GM21447 (cell line): ENCODE measurements at regions not wholly inside any gene's neighbourhood (a gene's known extent, or its start where the extent isn't known, plus 50 kb on each side); places are given as distances from the start of the nearest gene placed in this dataset.

Experiments
- ATAC-seq: cut with Tn5 transposase; IDR thresholded peaks from one replicate; pipeline ENCODE4 v1.9.1; 2021; ENCODE audit not compliant: unreplicated experiment

GRCh38 chr1:108082738-108083562 is 117.2 kb downstream of the SLC25A24 start:
- ATAC-seq: no peak

DNA sequence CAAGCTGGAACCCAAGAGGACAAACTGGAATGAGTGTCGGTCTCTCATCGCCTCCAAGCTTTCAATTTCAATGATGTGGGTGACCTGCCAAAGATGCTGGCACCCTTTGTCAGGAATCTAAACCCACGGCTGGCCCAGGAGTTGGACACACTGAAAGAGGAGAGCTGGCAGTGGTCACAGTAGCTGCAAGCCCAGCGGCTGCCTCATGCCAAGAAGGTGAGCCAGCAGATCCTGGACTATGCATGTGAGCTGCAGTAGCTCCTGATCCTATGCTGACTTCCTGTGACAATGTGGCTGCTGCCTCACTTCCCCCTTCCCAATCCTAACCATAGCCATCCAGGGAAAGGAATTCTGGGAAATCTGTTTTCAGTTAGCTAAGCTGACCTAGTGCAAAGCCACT is 117.0 kb upstream of the VAV3 start:
- ATAC-seq: no peak

GRCh38 chr1:108080448-108080847 is 115.5 kb upstream of the VAV3 start:
- no peak for ATAC-seq

- no peak for ATAC-seq
These were observed 114.6 kb upstream of the VAV3 start for GRCh38 chr1:108079440-108080025.

DNA sequence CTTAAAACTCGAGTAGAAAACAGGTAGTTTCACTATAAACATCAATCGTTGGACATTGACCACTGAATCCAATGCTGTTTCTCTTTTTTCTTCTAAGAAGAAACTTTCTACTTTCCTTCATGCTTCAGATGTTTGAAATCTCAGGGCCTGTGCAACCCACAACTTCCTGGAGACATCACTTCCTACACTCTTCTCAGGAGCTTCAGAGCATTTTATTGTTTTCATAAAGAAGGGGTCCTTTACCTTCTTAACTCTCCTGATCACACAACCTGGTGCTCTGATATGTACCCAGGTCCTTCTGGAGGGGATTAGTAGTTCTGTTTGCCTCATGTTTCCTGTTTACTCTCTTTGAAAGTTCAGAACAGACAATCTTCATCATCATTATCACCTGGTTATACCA is 113.0 kb upstream of the VAV3 start:
- ATAC-seq: no peak

DNA sequence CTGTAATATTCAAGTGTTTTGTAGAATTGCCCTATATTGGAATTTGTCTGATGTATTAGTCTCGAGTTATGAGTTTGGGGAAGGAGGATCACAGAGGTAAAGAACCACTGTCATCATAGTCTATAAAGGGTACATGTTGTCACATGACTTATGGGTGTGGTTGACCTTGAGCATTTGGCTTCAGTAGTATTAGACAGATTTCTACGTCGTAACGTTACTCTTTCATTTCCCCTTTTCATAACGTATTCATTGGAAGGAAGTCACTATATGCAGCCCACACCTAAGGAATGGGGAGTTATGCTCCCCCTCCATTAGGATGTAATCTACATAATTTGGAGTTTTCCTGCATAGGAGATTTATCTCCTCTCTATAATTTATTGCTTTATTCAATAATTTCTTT is 110.1 kb upstream of the VAV3 start:
- ATAC-seq: peak; percentile 74

DNA sequence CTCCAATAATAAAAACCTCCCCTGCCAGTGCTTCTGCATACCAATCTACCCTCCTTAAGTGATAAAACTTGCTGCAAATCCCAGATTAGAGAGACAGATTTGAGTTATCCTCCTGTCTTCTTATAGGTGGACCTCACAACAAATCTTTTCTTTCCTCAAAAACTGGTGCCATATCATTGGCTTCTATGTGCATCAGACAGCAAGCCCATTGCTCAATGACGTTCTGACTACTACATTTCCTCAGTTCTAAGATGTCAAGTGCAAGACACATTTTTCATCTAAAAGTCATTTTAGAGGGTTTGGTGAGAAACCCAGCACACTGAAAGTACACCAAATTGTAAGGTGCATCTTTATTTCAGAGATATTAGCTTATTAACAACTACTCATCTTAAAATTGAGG is 107.8 kb upstream of the VAV3 start:
- ATAC-seq: no peak

DNA sequence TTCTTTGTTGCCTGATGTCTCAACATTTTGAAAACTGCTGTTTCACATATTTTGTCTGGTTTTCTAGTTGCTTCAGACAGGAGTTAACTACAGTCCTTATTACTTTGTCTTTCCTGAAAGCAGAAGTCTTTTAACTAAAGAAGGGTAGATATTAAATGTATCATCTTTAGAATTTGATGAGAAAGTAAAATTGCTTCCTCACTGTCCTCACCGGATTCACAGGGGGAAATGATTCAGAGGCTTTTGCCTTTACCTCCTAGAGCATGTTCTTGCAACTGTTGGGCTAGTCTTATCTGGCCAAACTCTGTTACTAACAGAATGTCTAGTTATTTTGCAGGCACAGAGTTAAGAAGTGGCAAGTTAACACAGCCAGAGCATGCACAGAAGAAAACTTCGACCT is 107.2 kb upstream of the VAV3 start:
- ATAC-seq: no peak

GRCh38 chr1:108071601-108072000 is 106.6 kb upstream of the VAV3 start:
- no peak for ATAC-seq

DNA sequence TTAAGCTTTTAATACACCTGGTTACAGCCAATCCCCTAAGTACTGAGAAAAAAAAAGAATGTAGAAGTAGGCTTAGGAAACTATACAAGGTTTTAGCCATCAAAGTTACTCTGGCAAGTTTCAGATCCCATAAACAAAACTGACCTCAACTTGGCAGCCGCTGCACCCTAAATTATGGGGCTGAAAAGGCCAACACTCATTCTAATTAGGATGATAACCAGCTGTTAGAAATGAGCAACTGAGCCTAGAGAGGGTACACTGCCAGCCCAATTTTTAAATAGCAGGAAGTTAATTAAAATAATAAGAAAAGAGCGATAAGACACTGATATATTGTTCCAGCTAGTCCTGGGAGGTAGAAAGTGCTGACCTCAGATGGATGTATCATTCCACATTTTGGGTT is 105.7 kb upstream of the VAV3 start:
- no peak for ATAC-seq

- ATAC-seq: no peak
These were observed 103.0 kb upstream of the VAV3 start for GRCh38 chr1:108067884-108068540.

- ATAC-seq: no peak
These were observed 101.8 kb upstream of the VAV3 start for GRCh38 chr1:108066808-108067207.

- ATAC-seq: no peak
These were observed 99.3 kb upstream of the VAV3 start for GRCh38 chr1:108064255-108064654.

DNA sequence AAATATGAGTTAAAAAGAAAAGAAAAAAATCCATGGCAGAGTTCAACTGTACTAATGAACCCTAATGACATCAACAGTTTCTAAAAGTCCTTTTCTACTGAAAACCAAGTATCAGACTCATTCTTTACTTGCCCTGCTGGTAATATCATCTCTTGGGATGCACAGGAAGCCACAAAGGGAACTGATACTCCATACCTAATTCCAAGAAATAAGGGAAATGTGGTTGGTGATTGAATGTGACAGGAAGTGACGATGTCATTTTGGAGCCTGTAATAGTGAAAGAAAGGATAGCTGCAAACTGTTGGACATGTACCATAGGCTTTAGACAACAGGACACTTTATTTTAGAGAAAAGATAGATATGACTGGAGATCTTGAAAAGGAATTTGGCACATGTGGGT is 98.7 kb upstream of the VAV3 start:
- no peak for ATAC-seq

GRCh38 chr1:108059945-108060344 is 95.0 kb upstream of the VAV3 start:
- ATAC-seq: no peak

DNA sequence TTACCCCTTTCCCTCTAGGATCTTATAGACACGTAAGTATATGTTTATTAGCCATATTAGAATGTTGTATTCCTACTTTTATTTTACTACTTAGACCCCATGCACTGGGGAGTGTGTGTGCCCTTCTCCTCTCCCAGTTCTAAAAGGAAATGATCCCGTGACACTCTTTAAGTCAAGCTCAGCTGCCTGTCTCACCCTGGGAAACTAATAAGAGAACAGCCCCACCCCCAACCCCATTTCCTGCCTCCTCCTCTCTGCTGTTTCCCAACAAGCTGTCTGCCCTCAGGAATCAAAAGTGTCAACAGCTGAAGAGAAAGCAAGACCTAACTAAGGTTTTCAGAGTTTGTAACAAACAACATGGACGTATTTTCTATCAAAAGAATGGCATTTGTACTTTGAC is 92.6 kb upstream of the VAV3 start:
- ATAC-seq: no peak

GRCh38 chr1:108056436-108056990 is 91.5 kb upstream of the VAV3 start:
- no peak for ATAC-seq

- no peak for ATAC-seq
These were observed 90.4 kb upstream of the VAV3 start for GRCh38 chr1:108055387-108055786.

- ATAC-seq: no peak
These were observed 89.4 kb upstream of the VAV3 start for GRCh38 chr1:108054396-108054795.

GRCh38 chr1:108053270-108054013 is 88.5 kb upstream of the VAV3 start:
- no peak for ATAC-seq

GRCh38 chr1:108051631-108052377 is 86.8 kb upstream of the VAV3 start:
- ATAC-seq: no peak
